ENCODE measurements at regions not wholly inside any gene's neighbourhood (a gene's known extent, or its start where the extent isn't known, plus 50 kb on each side); places are given as distances from the start of the nearest gene placed in this dataset.

DNA sequence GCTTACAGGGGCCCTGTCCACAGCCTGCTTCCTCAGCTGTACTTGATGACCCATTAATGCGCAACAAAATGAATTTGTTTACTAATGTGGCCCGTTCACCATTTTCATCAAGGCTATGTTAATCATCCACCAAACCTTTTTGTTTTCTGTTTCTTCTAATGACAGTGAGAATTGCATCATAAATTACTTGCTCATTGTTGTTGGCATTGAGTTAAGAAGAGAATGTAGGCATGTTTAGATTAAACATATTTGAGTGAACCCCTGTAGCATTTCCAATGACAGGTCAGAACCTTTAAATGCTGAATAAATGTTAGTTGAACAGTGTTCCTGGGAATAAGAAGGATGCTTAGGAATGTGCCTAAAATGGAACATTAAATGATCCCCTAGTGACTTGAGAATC lies 183.4 kb downstream of the SPRY1 start:
- TF ChIP-seq GATA3 (IDR thresholded peaks at IDR 0.05; ENCODE audit: low read depth, low read length) (no peak), GATA2 (IDR thresholded peaks at IDR 0.05; ENCODE audit: low read depth, low read length) (no peak)

Data from SH-SY5Y (cell line).